Osteoblast (primary cell): ENCODE measurements at regions not wholly inside any gene's neighbourhood (a gene's known extent, or its start where the extent isn't known, plus 50 kb on each side); places are given as distances from the start of the nearest gene placed in this dataset. TPM values are rescaled to one million over a fixed set of nuclear protein-coding genes. Genes with fewer than 3 reads are reported as not detected.

Experiments
- DNase-seq: peaks from one replicate; pipeline ENCODE4 v3.0.0; 2011; ENCODE audit warnings: low spot score, mixed read lengths; ENCODE audit not compliant: insufficient read length; ENCODE audit errors: missing footprints
- H2AFZ ChIP-seq: 2 replicates; pipeline ENCODE4 v1.6.0; 2011; ENCODE audit warnings: mild to moderate bottlenecking, low read length
- H3K27ac ChIP-seq: 2 replicates; pipeline ENCODE4 v1.5.1; 2011; ENCODE audit warnings: mild to moderate bottlenecking, low read depth, low read length, moderate library complexity
- H3K27me3 ChIP-seq: 2 replicates; pipeline ENCODE4 v1.6.0; 2012; ENCODE audit warnings: mild to moderate bottlenecking, control low read depth, inconsistent platforms, low read length, moderate library complexity; ENCODE audit not compliant: insufficient read depth
- H3K36me3 ChIP-seq: 2 replicates; pipeline ENCODE4 v1.5.1; 2011; ENCODE audit warnings: mild to moderate bottlenecking, low read length, control low read depth, moderate library complexity; ENCODE audit not compliant: insufficient read depth
- H3K4me1 ChIP-seq: 2 replicates; pipeline ENCODE4 v1.5.1; 2011; ENCODE audit warnings: mild to moderate bottlenecking, low read length, control low read depth, moderate library complexity; ENCODE audit not compliant: insufficient read depth
- H3K4me2 ChIP-seq: 2 replicates; pipeline ENCODE4 v1.6.0; 2011; ENCODE audit warnings: mild to moderate bottlenecking, low read length; ENCODE audit not compliant: insufficient read depth
- H3K4me3 ChIP-seq: fragments of 200-600 bp; sonication (generic); 3 replicates; pipeline ENCODE4 v1.5.1; 2012; ENCODE audit warnings: mild to moderate bottlenecking, low read length, inconsistent platforms; ENCODE audit not compliant: insufficient read depth
- H3K79me2 ChIP-seq: 2 replicates; pipeline ENCODE4 v1.6.0; 2012; ENCODE audit warnings: mild to moderate bottlenecking, low read length, control low read depth, inconsistent platforms; ENCODE audit not compliant: insufficient read depth
- H3K9me3 ChIP-seq: 2 replicates; pipeline ENCODE4 v1.5.1; 2011; ENCODE audit warnings: low read depth, low read length, control low read depth
- H4K20me1 ChIP-seq: 2 replicates; pipeline ENCODE4 v1.6.0; 2012; ENCODE audit warnings: mild to moderate bottlenecking, low read length, control low read depth; ENCODE audit not compliant: insufficient read depth
- CTCF ChIP-seq: IDR thresholded peaks from 2 replicates; pipeline ENCODE4 v1.5.1; 2011; ENCODE audit warnings: mild to moderate bottlenecking, low read depth, low read length, moderate library complexity; ENCODE audit errors: extremely low read depth
- small RNA-seq: library from RNA; depleted of rRNA; stranded (forward); fragments of <200 nt; gene quantifications from one replicate; pipeline ENCODE3, GENCODE V24; 2012

GRCh38 chr6:93496548-93496947 lies 77.2 kb upstream of the EPHA7 start:
- Histone ChIP-seq H4K20me1 (no peaks in the 10 kb centered on the region), H3K36me3 (no peaks in the 10 kb centered on the region), H2AFZ (no peak overlapping the region), H3K4me2 (no peak overlapping the region), H3K79me2 (no peaks in the 10 kb centered on the region), H3K27me3 (no peaks in the 10 kb centered on the region), H3K9me3 (no peaks in the 10 kb centered on the region), H3K4me3 (no peak overlapping the region), H3K27ac (no peak overlapping the region), H3K4me1 (no peaks in the 10 kb centered on the region)
- TF ChIP-seq CTCF: no peak
- no peak for DNase-seq

- no peak overlapping the region for H3K4me2 ChIP-seq
- H2AFZ ChIP-seq: no peak overlapping the region
- H3K27me3 ChIP-seq: no peaks in the 10 kb centered on the region
- no peak for TF ChIP-seq CTCF
- H3K27ac ChIP-seq: no peak overlapping the region
- no peaks in the 10 kb centered on the region for H3K79me2 ChIP-seq
- no peak overlapping the region for H3K4me3 ChIP-seq
- no peak for DNase-seq
- H4K20me1 ChIP-seq: no peaks in the 10 kb centered on the region
- H3K9me3 ChIP-seq: no peaks in the 10 kb centered on the region
- no peaks in the 10 kb centered on the region for H3K4me1 ChIP-seq
- H3K36me3 ChIP-seq: no peaks in the 10 kb centered on the region
Observed at GRCh38 chr6:93494057-93494456, 74.7 kb upstream of the EPHA7 start.

GRCh38 chr6:93474733-93475179 lies 55.4 kb upstream of the EPHA7 start:
- no peaks in the 10 kb centered on the region for H3K36me3 ChIP-seq
- DNase-seq: peak; percentile 6
- H3K4me3 ChIP-seq: no peak overlapping the region
- H3K27ac ChIP-seq: no peak overlapping the region
- H3K4me2 ChIP-seq: no peak overlapping the region
- no peak overlapping the region for H2AFZ ChIP-seq
- no peaks in the 10 kb centered on the region for H3K9me3 ChIP-seq
- no peak for TF ChIP-seq CTCF
- no peaks in the 10 kb centered on the region for H3K79me2 ChIP-seq
- no peaks in the 10 kb centered on the region for H3K27me3 ChIP-seq
- H4K20me1 ChIP-seq: no peaks in the 10 kb centered on the region
- no peaks in the 10 kb centered on the region for H3K4me1 ChIP-seq

- H3K27me3 ChIP-seq: no peaks in the 10 kb centered on the region
- H3K4me2 ChIP-seq: no peak overlapping the region
- no peaks in the 10 kb centered on the region for H3K4me1 ChIP-seq
- H3K9me3 ChIP-seq: peaks cover 4% of the 10 kb centered on the region
- TF ChIP-seq CTCF: no peak
- H4K20me1 ChIP-seq: no peaks in the 10 kb centered on the region
- H3K79me2 ChIP-seq: no peaks in the 10 kb centered on the region
- no peak overlapping the region for H2AFZ ChIP-seq
- no peak overlapping the region for H3K27ac ChIP-seq
- H3K36me3 ChIP-seq: no peaks in the 10 kb centered on the region
- H3K4me3 ChIP-seq: no peak overlapping the region
- DNase-seq: no peak
Observed at GRCh38 chr6:93471281-93471680, 51.9 kb upstream of the EPHA7 start.

Small RNA genes lying in the stretch of these regions (small RNA-seq; reads per million reads assigned to genes)
- not detected for gene AL078595.1
- gene RF00425: not detected
